Middle frontal gyrus (tissue), 1 donor: ENCODE measurements at regions not wholly inside any gene's neighbourhood (a gene's known extent, or its start where the extent isn't known, plus 50 kb on each side); places are given as distances from the start of the nearest gene placed in this dataset.

Source experiments
- DNase-seq: peaks from one replicate; pipeline ENCODE4 v3.0.0-alpha.2; 2015; ENCODE audit warnings: low spot score; ENCODE audit errors: extremely low spot score

GRCh38 chr15:93244696-93245660 lies 156.0 kb upstream of the RGMA start:
- no peak for DNase-seq

- DNase-seq = no peak
These were observed 154.6 kb upstream of the RGMA start for GRCh38 chr15:93243573-93243972.

- DNase-seq = no peak
These were observed 152.9 kb upstream of the RGMA start for GRCh38 chr15:93241696-93242585.

- no peak for DNase-seq
These were observed 151.0 kb upstream of the RGMA start for GRCh38 chr15:93239993-93240392.

- DNase-seq = no peak
These were observed 150.6 kb upstream of the RGMA start for GRCh38 chr15:93239591-93239990.

- DNase-seq = no peak
These were observed 149.6 kb upstream of the RGMA start for GRCh38 chr15:93238641-93239040.

GRCh38 chr15:93235926-93236780 lies 147.1 kb upstream of the RGMA start:
- no peak for DNase-seq

GRCh38 chr15:93235269-93235668 lies 146.3 kb upstream of the RGMA start:
- DNase-seq = no peak

- DNase-seq = no peak
These were observed 144.7 kb upstream of the RGMA start for GRCh38 chr15:93233710-93234109.

GRCh38 chr15:93232845-93233244 lies 143.8 kb upstream of the RGMA start:
- DNase-seq = no peak

- DNase-seq = no peak
These were observed 143.0 kb upstream of the RGMA start for GRCh38 chr15:93231994-93232393.

GRCh38 chr15:93231261-93231925 lies 142.4 kb upstream of the RGMA start:
- DNase-seq = peak; percentile 3

GRCh38 chr15:93228546-93228945 lies 139.5 kb upstream of the RGMA start:
- DNase-seq = no peak

GRCh38 chr15:93223803-93224202 lies 134.8 kb upstream of the RGMA start:
- no peak for DNase-seq

GRCh38 chr15:93221759-93222158 lies 132.7 kb upstream of the RGMA start:
- no peak for DNase-seq

GRCh38 chr15:93219859-93220420 lies 130.9 kb upstream of the RGMA start:
- no peak for DNase-seq

GRCh38 chr15:93217343-93217742 lies 128.3 kb upstream of the RGMA start:
- DNase-seq = no peak

GRCh38 chr15:93214106-93214505 lies 125.1 kb upstream of the RGMA start:
- no peak for DNase-seq

GRCh38 chr15:93213281-93213680 lies 124.3 kb upstream of the RGMA start:
- DNase-seq = no peak

- no peak for DNase-seq
These were observed 123.6 kb upstream of the RGMA start for GRCh38 chr15:93212578-93212977.
